ENCODE measurements at regions not wholly inside any gene's neighbourhood (a gene's known extent, or its start where the extent isn't known, plus 50 kb on each side); places are given as distances from the start of the nearest gene placed in this dataset.

GRCh38 chr12:123085730-123086487 is 65.0 kb downstream of the PITPNM2 start:
- TF ChIP-seq POLR2A (IDR thresholded peaks at IDR 0.05) (no peak), CTCF (IDR thresholded peaks at IDR 0.05) (no peak)
- DNase-seq = peak; percentile 38
- intact Hi-C loops (cut with DNase I; ENCODE audit: low total_unique reads) = no loop called here
- H3K4me3 ChIP-seq = no peak overlapping the region
- 79 to 89% methylated on average over 10 of the region's 10 CpGs for WGBS, 2 donors
- H3K9me3 ChIP-seq = no peaks in the 10 kb centered on the region
- H3K4me1 ChIP-seq = peaks cover 17% of the 10 kb centered on the region
- H3K27me3 ChIP-seq = no peaks in the 10 kb centered on the region
- H3K36me3 ChIP-seq (ENCODE audit: low read depth, missing control alignments) = no peaks in the 10 kb centered on the region
- H3K27ac ChIP-seq = no peak overlapping the region

- DNase-seq = no peak
- H3K27ac ChIP-seq = no peak overlapping the region
- peaks cover 17% of the 10 kb centered on the region for H3K4me1 ChIP-seq
- TF ChIP-seq POLR2A (IDR thresholded peaks at IDR 0.05) (no peak), CTCF (IDR thresholded peaks at IDR 0.05) (no peak)
- intact Hi-C loops (cut with DNase I; ENCODE audit: low total_unique reads) = no loop called here
- no peaks in the 10 kb centered on the region for H3K27me3 ChIP-seq
- H3K9me3 ChIP-seq = no peaks in the 10 kb centered on the region
- no peaks in the 10 kb centered on the region for H3K36me3 ChIP-seq (ENCODE audit: low read depth, missing control alignments)
- H3K4me3 ChIP-seq = no peak overlapping the region
- WGBS, 2 donors = 91 to 94% methylated on average over 5 of the region's 5 CpGs
Measured at GRCh38 chr12:123085066-123085465, 65.8 kb downstream of the PITPNM2 start.

GRCh38 chr12:123083661-123084571 is 67.0 kb downstream of the PITPNM2 start:
- no peak overlapping the region for H3K27ac ChIP-seq
- DNase-seq = no peak
- no peak overlapping the region for H3K4me3 ChIP-seq
- TF ChIP-seq CTCF (IDR thresholded peaks at IDR 0.05) (no peak), POLR2A (IDR thresholded peaks at IDR 0.05) (no peak)
- H3K9me3 ChIP-seq = no peaks in the 10 kb centered on the region
- 48 to 53% methylated on average over 10 to 11 of the region's 11 CpGs for WGBS, 2 donors
- intact Hi-C loops (cut with DNase I; ENCODE audit: low total_unique reads) = no loop called here
- H3K27me3 ChIP-seq = no peaks in the 10 kb centered on the region
- no peaks in the 10 kb centered on the region for H3K36me3 ChIP-seq (ENCODE audit: low read depth, missing control alignments)
- H3K4me1 ChIP-seq = peaks cover 13% of the 10 kb centered on the region

GRCh38 chr12:123080634-123081033 is 70.3 kb downstream of the PITPNM2 start:
- Histone ChIP-seq H3K4me1 (peaks cover 35% of the 10 kb centered on the region), H3K36me3 (ENCODE audit: low read depth, missing control alignments) (no peaks in the 10 kb centered on the region), H3K4me3 (no peak overlapping the region), H3K27ac (no peak overlapping the region), H3K9me3 (no peaks in the 10 kb centered on the region), H3K27me3 (no peaks in the 10 kb centered on the region)
- intact Hi-C loops (cut with DNase I; ENCODE audit: low total_unique reads) = no loop called here
- TF ChIP-seq CTCF (IDR thresholded peaks at IDR 0.05) (no peak), POLR2A (IDR thresholded peaks at IDR 0.05) (no peak)
- DNase-seq = no peak
- WGBS, 2 donors = 89 to 99% methylated on average over 4 of the region's 4 CpGs
